GM19025 (cell line): ENCODE measurements at regions not wholly inside any gene's neighbourhood (a gene's known extent, or its start where the extent isn't known, plus 50 kb on each side); places are given as distances from the start of the nearest gene placed in this dataset.
"Not testable (repeated sequence)": the region's sequence is repeated elsewhere in the genome, so short reads cannot be mapped to it uniquely, and the experiment has no call there.

Source experiments
- ATAC-seq: cut with Tn5 transposase; IDR thresholded peaks from one replicate; pipeline ENCODE4 v1.9.1; 2021; ENCODE audit warnings: mild to moderate bottlenecking, low read depth, moderate library complexity; ENCODE audit not compliant: unreplicated experiment

DNA sequence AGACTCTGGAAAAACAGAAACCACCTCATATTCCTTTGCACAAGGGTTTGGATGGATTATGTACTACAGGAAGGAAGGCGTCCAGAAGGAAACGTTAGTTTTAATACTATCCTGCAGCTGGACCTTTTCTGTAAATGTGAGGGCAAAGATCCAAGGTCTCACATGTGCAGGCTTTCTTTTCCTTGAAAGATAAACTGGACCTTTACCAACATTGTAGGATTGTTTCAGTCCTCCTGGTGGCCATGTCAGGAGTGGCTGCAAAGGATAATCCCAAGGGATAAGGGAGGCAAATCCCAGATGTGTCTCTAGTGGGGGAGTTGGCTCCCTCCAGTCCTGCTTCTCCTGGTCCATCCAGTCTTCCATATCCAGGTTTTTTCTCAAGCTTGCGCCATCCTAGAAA lies 397.5 kb downstream of the HTR1A start:
- no peak for ATAC-seq

DNA sequence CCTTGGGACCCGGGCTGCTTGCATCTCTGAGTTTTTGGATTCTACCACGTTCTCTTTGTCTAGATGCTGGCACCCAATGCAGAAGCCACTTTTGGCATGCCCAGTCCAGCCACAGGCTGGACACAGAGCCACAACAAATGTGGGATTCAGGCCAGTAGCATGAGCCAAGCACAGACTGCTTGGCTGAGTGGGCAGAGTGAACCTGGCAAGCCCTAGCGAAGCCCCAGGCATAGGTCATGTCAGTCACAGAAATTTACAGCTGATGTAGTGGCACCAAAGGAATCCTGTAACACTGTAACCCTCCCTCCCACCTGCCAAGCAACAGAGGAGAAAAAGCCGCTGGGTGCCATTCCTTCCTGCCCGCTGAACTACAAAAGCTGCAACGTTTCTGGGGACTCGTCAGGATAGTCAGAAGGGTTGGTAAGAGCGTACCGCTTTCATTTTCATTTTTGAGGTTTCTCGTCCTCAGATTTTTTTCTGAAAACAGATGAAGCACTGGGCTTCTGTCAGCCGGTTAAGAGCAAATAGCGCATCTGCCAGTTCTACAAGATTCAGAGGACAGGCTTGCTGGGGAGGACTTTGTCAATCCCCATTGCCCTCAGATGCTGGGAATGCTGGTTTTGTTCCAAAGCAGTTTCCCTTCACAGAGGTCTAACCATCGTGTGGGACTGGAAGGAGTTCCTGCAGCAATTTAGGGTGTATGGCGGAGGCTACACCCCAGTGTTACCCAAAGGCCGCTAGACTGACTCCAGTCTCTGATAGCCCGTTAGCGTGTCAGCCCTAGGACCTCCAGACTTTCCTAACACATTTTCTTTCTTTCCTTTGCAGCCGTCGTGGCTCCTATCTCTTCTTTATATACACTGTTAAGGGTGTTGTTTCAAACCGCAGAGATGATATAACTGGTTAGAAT lies 399.0 kb downstream of the HTR1A start:
- ATAC-seq, result no peak

- ATAC-seq, result no peak
Observed at GRCh38 chr5:63555874-63556273, 406.4 kb downstream of the HTR1A start.

GRCh38 chr5:63554191-63554590 lies 408.1 kb downstream of the HTR1A start:
- no peak for ATAC-seq

GRCh38 chr5:63553073-63553472 lies 409.2 kb downstream of the HTR1A start:
- no peak for ATAC-seq

DNA sequence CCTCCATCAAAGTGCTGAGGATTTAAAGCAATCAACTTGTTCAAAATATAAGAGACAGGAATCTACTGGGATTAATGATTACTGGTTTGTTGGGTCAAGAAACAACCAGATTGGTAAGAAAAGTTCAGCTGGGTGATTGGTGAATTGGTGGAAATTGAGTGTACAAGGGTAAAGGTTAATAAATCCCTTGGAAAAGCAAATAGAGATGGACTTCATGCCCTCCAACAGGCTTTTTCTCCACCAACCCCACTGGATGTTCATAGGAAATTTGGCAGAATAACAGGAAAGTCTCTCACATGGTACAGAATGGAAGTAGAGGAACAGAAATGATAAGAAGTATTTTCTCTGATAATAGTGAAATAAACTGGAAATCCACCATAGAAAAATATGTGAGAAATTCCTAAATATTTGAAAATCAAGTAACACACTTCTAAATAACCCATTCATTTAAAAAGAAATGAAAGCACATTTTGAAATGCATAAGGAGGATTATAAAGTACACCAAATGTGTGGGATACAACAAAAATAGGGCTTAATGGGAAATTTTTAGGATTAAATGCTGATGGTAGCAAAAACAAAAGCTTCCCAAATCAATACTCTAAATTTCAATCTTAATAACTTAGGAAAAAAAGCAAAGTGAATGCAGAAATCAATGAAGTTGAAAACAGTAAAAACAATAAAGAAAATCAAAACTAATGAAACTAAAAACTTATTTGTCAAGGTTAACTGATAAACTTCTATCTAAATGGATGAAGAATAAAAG lies 426.2 kb downstream of the HTR1A start:
- no peak for ATAC-seq

DNA sequence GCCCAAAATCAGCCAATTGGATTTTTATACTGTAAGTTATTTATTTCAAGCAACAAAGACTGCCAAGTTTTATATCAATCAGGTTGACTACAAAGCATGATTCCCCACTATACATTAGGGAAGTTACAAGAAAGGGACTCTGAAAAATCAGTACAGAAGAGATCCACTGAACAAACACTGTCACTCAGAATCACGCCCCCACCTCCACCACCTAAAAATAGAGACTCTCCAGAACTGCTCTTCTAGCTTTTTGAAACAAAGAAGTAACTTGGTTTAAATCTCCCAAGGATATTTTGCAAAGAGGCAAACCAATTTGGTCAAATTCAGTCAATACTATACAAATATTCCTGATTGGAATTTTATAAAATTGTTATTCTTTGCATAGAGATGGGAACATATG lies 438.0 kb downstream of the HTR1A start:
- ATAC-seq, result no peak

DNA sequence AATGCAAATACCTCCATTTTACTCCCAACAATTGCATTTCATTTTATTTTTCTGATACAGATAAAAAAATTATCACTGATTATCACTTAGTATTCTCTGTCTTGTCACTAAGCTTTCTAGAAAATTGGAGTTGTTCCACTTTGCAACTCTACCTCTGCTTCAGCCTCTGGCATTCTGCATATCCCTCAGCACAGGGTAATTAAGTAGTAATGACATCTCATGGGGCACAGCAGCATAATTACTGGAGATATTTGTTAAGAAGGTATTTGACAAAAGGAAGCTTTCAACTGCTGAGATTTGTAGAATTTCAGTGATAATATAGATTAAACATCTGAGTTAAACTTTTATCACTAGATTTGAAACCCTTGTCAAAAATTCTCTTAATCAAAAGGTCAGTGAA lies 446.2 kb downstream of the HTR1A start:
- ATAC-seq, result no peak

- ATAC-seq, result no peak
Observed at GRCh38 chr5:63500242-63500641, 462.0 kb downstream of the HTR1A start.

- no peak for ATAC-seq
Observed at GRCh38 chr5:63495225-63495624, 467.0 kb downstream of the HTR1A start.

GRCh38 chr5:63483338-63483737 lies 478.9 kb downstream of the HTR1A start:
- no peak for ATAC-seq

- ATAC-seq, result no peak
Observed at GRCh38 chr5:63473335-63473967, 488.8 kb downstream of the HTR1A start.

DNA sequence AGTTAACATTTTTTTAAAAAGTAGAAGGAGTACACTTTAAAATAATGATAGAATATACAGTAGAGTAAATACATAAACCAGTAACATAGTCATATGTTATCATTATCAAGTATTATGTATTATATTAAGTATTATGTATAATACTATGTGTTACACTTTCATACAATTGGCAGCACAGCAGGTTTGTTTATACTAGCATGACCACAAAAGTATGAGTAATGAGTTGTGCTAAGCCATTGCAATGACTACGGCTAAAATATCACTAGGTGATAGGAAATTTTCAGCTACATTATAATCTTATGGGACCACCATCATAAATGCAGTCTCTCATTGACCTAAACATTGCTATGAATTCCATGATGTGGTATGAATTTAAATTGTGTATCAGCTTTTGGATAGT lies 506.0 kb downstream of the HTR1A start:
- no peak for ATAC-seq

DNA sequence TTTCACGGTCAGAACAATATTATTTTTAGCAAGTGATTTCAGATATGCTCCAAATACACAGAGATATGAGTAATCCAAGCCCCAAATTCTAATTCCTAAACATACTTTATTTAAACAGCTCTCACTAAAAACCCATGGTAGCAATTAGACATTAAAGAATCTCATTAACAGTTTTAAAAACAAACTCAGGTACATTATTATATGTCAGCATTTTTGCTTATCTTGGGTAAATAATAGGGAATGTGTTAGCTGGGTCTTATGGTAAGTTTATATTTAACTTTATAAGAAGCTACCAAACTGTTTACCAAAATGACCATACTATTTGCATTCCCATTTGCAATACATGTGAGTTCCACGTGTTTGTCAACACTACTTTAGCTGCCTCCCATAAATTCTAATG lies 511.1 kb downstream of the HTR1A start:
- no peak for ATAC-seq

DNA sequence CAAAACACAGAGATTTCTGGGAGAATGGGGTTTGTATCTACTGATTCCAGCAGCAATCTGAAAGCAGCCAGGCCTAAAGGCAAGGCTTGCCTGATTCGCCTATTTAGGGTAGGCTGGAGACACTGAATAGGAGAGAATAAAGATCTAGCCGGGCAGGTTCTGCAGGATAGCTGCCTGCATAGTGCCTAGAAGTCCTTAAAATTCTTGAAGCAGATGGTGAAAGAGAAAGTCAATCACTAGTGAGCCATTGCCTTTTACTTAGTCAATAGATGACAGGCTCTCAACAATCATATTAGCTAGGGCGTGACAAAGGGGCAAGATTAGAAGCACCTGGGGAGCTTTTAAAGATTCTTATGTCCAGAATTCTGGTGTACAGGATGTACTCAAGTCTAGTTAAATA lies 522.7 kb downstream of the HTR1A start:
- no peak for ATAC-seq

- ATAC-seq, result no peak
Observed at GRCh38 chr5:63409737-63410136, 552.5 kb downstream of the HTR1A start.

DNA sequence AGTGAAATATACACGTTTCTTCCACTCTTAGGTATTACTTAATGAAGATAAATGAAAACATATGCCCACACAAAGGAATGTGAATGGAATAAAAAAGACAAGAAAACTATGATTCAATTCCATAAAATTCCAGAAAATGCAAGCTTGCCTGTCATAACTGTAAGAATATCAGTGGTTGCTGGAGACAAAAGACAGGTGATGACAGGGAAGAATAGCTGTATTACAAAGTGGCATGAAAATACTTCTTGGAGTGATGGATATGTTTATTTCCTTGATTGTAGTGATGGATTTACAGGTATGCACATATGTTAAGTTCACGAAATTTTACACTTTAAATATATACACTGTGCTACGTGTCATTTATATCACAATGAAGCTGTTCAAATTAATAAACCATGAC lies 553.3 kb downstream of the HTR1A start:
- no peak for ATAC-seq

- peak; percentile 77 for ATAC-seq
Observed at GRCh38 chr5:63401436-63402046, 560.7 kb downstream of the HTR1A start.

- no peak for ATAC-seq
Observed at GRCh38 chr5:63400079-63400478, 562.2 kb downstream of the HTR1A start.

DNA sequence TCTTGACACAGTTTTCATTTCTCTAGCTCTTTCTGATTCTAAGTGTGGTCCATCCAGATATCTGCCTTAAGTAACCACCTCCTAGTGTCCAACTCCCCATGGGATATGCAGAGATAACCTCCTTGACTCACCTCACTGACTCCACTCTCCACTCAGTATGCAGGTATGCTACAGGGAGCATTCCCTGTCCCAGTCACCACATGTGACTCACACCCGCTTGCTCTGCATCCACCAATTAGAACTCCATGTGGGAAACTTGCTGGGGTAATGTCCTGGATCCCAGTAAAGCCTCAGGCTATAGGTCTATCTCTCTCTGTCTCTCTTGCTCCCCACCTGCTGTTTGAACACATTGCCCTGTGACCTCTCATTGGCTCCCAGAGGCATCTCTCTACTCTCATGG lies 563.9 kb downstream of the HTR1A start:
- ATAC-seq, result no peak

- ATAC-seq, result not testable (repeated sequence)
Observed at GRCh38 chr5:63388188-63388587, 574.1 kb downstream of the HTR1A start.
